ENCODE measurements at regions not wholly inside any gene's neighbourhood (a gene's known extent, or its start where the extent isn't known, plus 50 kb on each side); places are given as distances from the start of the nearest gene placed in this dataset.
"Not testable (repeated sequence)": the region's sequence is repeated elsewhere in the genome, so short reads cannot be mapped to it uniquely, and the experiment has no call there.

GRCh38 chr7:110529175-110529574 lies 561.8 kb upstream of the LRRN3 start:
- no peak for FAIRE-seq

GRCh38 chr7:110531186-110531585 lies 559.7 kb upstream of the LRRN3 start:
- no peak for FAIRE-seq

- no peak for FAIRE-seq
Observed at GRCh38 chr7:110534241-110534931, 556.5 kb upstream of the LRRN3 start.

- no peak for FAIRE-seq
Observed at GRCh38 chr7:110539216-110539615, 551.7 kb upstream of the LRRN3 start.

GRCh38 chr7:110541962-110542361 lies 549.0 kb upstream of the LRRN3 start:
- no peak for FAIRE-seq

GRCh38 chr7:110544194-110544593 lies 546.7 kb upstream of the LRRN3 start:
- no peak for FAIRE-seq

GRCh38 chr7:110548372-110548771 lies 542.6 kb upstream of the LRRN3 start:
- no peak for FAIRE-seq

- FAIRE-seq = no peak
Observed at GRCh38 chr7:110557136-110557535, 533.8 kb upstream of the LRRN3 start.

GRCh38 chr7:110563286-110563685 lies 527.6 kb upstream of the LRRN3 start:
- not testable (repeated sequence) for FAIRE-seq

- FAIRE-seq = no peak
Observed at GRCh38 chr7:110564246-110564645, 526.7 kb upstream of the LRRN3 start.

GRCh38 chr7:110568388-110568787 lies 522.5 kb upstream of the LRRN3 start:
- FAIRE-seq = no peak

GRCh38 chr7:110568932-110569331 lies 522.0 kb upstream of the LRRN3 start:
- FAIRE-seq = no peak

GRCh38 chr7:110569486-110570205 lies 521.3 kb upstream of the LRRN3 start:
- FAIRE-seq = no peak

GRCh38 chr7:110573862-110574528 lies 516.9 kb upstream of the LRRN3 start:
- no peak for FAIRE-seq

GRCh38 chr7:110587294-110587693 lies 503.6 kb upstream of the LRRN3 start:
- no peak for FAIRE-seq

- FAIRE-seq = no peak
Observed at GRCh38 chr7:110590415-110590814, 500.5 kb upstream of the LRRN3 start.

- FAIRE-seq = no peak
Observed at GRCh38 chr7:110591341-110591740, 499.6 kb upstream of the LRRN3 start.

GRCh38 chr7:110592557-110592956 lies 498.4 kb upstream of the LRRN3 start:
- FAIRE-seq = no peak

GRCh38 chr7:110593355-110593754 lies 497.6 kb upstream of the LRRN3 start:
- FAIRE-seq = no peak

GRCh38 chr7:110595694-110596093 lies 495.2 kb upstream of the LRRN3 start:
- no peak for FAIRE-seq

- peak; percentile 83 for FAIRE-seq
Observed at GRCh38 chr7:110600956-110601355, 490.0 kb upstream of the LRRN3 start.

GRCh38 chr7:110601710-110602109 lies 489.2 kb upstream of the LRRN3 start:
- FAIRE-seq = no peak

GRCh38 chr7:110604206-110604605 lies 486.7 kb upstream of the LRRN3 start:
- no peak for FAIRE-seq

- FAIRE-seq = no peak
Observed at GRCh38 chr7:110604885-110605284, 486.0 kb upstream of the LRRN3 start.

Measured in endometrium (tissue), 2 donors.